Uterus (tissue), 2 donors: ENCODE measurements at regions not wholly inside any gene's neighbourhood (a gene's known extent, or its start where the extent isn't known, plus 50 kb on each side); places are given as distances from the start of the nearest gene placed in this dataset.

ENCODE experiments used
- CTCF ChIP-seq, 4 experiments: fragments of 200-600 bp in 2 of 4; fragments of 450-650 bp in 2 of 4; sonication (generic) in 2 of 4; IDR thresholded peaks; one replicate each; pipeline ENCODE4 v1.5.1; 2016 to 2019; ENCODE audit warnings: antibody characterized with exemption in 4 of 4, mild to moderate bottlenecking in 2 of 4, moderate library complexity in 1 of 4
- POLR2A ChIP-seq, 2 donors: fragments of 450-650 bp; IDR thresholded peaks; one replicate each; pipeline ENCODE4 v1.6.1; 2016; ENCODE audit warnings: antibody characterized with exemption in 2 of 2, mild to moderate bottlenecking in 1 of 2, moderate library complexity in 1 of 2

DNA sequence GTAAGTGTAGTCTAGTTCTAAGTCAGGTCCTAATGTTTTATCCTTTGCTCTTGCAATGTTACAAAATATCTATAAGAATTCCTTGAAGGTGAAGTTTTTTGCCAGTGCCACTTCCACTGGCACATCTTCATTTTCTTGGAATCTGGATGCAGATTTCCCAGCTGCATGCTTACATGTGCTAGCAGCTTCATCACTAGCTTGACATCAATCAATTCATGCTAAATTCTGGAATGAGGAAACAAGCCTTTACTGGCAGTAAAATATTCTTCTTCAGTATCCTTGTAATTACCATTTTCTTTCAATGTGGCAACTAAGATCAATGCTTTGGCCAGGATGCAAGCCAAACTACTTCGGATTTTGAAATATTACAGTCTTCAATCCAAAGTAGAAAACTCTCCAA, 200.6 kb upstream of the SIX2 start:
- TF ChIP-seq CTCF (IDR thresholded peaks at IDR 0.05) (no peak), POLR2A (IDR thresholded peaks at IDR 0.05) (no peak)
